ENCODE measurements at regions not wholly inside any gene's neighbourhood (a gene's known extent, or its start where the extent isn't known, plus 50 kb on each side); places are given as distances from the start of the nearest gene placed in this dataset.

- H3K4me3 ChIP-seq (ENCODE audit: low read depth, poor library complexity, severe bottlenecking) = no peak overlapping the region
- intact Hi-C loops (cut with DNase I; ENCODE audit: low total_unique reads) = no loop called here
- TF ChIP-seq POLR2A (IDR thresholded peaks at IDR 0.05) = no peak
- TF ChIP-seq, protein P1, sequence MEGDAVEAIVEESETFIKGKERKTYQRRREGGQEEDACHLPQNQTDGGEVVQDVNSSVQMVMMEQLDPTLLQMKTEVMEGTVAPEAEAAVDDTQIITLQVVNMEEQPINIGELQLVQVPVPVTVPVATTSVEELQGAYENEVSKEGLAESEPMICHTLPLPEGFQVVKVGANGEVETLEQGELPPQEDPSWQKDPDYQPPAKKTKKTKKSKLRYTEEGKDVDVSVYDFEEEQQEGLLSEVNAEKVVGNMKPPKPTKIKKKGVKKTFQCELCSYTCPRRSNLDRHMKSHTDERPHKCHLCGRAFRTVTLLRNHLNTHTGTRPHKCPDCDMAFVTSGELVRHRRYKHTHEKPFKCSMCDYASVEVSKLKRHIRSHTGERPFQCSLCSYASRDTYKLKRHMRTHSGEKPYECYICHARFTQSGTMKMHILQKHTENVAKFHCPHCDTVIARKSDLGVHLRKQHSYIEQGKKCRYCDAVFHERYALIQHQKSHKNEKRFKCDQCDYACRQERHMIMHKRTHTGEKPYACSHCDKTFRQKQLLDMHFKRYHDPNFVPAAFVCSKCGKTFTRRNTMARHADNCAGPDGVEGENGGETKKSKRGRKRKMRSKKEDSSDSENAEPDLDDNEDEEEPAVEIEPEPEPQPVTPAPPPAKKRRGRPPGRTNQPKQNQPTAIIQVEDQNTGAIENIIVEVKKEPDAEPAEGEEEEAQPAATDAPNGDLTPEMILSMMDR (IDR thresholded peaks at IDR 0.05) = no peak
- DNase-seq (ENCODE audit: low spot score in 2 of 2) = no peak
- 58% methylated on average over 14 of the region's 14 CpGs for WGBS, 2 donors
Observed at GRCh38 chr7:85750454-85750949, 563.6 kb upstream of the SEMA3D start.

DNA sequence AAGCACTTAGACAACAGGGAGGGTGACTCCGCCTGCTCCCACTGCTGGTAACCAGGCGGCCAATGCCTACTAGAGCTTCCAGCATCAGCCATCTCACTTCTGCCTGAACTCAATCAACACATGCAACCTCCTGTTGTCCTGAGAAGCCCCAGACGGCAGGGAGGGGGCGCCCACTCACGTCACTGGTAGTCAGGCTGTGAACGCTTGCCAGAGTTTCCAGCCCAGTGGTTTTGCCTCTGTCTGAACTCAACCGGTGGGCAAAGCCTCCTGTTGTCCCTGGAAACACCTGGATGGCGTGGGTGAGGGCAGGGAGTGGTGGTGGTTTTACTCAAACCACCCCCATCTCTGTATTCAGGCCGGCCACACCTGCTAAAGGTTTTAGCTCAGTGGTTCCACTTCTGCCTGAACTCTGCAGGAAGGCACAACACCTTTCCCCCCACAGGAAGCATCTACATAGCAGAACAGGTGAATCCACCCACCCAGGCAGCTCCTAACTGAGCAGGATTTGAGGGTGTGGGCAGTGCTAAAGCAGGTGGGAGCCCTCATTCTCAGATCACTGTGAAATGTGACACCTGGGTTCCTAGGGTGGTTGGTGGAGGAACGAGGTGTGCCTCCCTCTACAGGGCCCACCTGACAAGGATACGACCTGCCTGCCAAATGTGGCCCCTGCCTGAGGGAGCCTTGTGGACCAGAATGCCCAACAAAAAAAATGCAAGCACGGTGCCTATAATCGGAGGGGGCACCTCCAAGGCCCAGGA lies 563.0 kb upstream of the SEMA3D start:
- TF ChIP-seq, protein P1 (IDR thresholded peaks at IDR 0.05) = no peak
- no peak for TF ChIP-seq POLR2A (IDR thresholded peaks at IDR 0.05)
- intact Hi-C loops (cut with DNase I; ENCODE audit: low total_unique reads) = no loop called here
- WGBS, 2 donors = 68 to 73% methylated on average over 13 of the region's 13 CpGs
- no peak for DNase-seq (ENCODE audit: low spot score in 2 of 2)
- no peak overlapping the region for H3K4me3 ChIP-seq (ENCODE audit: low read depth, poor library complexity, severe bottlenecking)

GRCh38 chr7:85748861-85749260 lies 562.0 kb upstream of the SEMA3D start:
- 77 to 88% methylated on average over 3 of the region's 3 CpGs for WGBS, 2 donors
- intact Hi-C loops (cut with DNase I; ENCODE audit: low total_unique reads) = no loop called here
- DNase-seq (ENCODE audit: low spot score in 2 of 2) = no peak

DNA sequence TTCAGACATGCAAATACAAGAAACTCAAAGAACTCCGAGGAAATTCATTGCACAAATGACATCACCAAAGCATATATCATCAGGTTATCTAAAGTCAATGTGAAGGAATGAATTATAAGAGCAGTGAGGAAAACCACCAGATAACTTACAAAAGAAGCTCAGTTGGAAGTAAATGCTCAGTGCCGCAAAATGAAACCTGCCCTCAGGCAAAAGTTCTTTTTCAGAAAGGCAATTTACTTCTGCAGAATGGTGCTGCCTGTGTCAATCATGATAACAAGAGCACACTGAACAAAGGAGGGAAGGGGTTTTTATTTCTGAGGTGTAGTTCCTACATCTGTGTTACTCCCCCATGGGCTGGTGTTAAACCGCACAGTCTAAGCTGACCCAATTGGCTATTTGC lies 550.6 kb upstream of the SEMA3D start:
- no peak for TF ChIP-seq POLR2A (IDR thresholded peaks at IDR 0.05)
- TF ChIP-seq, protein P1 (IDR thresholded peaks at IDR 0.05) = no peak
- DNase-seq (ENCODE audit: low spot score in 2 of 2) = no peak

More at GRCh38 chr7:85748861-85749260, 562.0 kb upstream of the SEMA3D start:
- no peak overlapping the region for H3K4me3 ChIP-seq (ENCODE audit: low read depth, poor library complexity, severe bottlenecking)
- TF ChIP-seq POLR2A (IDR thresholded peaks at IDR 0.05) = no peak
- TF ChIP-seq, protein P1 (IDR thresholded peaks at IDR 0.05) = no peak

DNA sequence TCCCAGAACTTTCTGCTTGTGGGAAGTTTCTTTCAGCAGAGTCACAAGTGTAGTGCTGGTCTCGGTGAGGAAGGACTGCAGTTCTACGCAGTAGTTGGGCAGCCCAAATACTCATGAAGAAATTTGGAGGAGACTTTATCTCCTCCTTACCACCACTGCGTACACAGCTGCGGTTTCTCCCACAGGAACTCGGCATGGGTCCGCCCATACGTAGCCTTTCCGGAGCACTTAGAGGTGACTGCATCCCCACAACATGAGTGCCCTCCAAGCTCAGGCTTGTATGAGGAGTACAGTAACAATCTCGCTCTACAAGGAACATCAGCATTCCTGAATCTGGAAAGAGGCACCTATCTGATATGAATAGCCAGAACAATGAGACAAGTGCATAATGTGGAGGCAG lies 549.2 kb upstream of the SEMA3D start:
- WGBS, 2 donors = 93 to 97% methylated on average over 9 of the region's 9 CpGs
- intact Hi-C loops (cut with DNase I; ENCODE audit: low total_unique reads) = no loop called here
- no peak for TF ChIP-seq POLR2A (IDR thresholded peaks at IDR 0.05)
- TF ChIP-seq, protein P1 (IDR thresholded peaks at IDR 0.05) = no peak
- no peak for DNase-seq (ENCODE audit: low spot score in 2 of 2)
- H3K4me3 ChIP-seq (ENCODE audit: low read depth, poor library complexity, severe bottlenecking) = no peak overlapping the region

More for the DNA sequence above, 550.6 kb upstream of the SEMA3D start:
- intact Hi-C loops (cut with DNase I; ENCODE audit: low total_unique reads) = no loop called here
- 77 to 80% methylated on average over 3 of the region's 3 CpGs for WGBS, 2 donors
- H3K4me3 ChIP-seq (ENCODE audit: low read depth, poor library complexity, severe bottlenecking) = no peak overlapping the region

All from lower leg skin (tissue), 4 donors.